GM12873 (cell line): ENCODE measurements at regions not wholly inside any gene's neighbourhood (a gene's known extent, or its start where the extent isn't known, plus 50 kb on each side); places are given as distances from the start of the nearest gene placed in this dataset.

Experiments
- CTCF ChIP-seq: IDR thresholded peaks from 2 replicates; pipeline ENCODE4 v1.5.1; 2012; ENCODE audit warnings: low read depth, mild to moderate bottlenecking, moderate library complexity, low read length, control low read depth; ENCODE audit not compliant: insufficient read depth; ENCODE audit errors: missing control alignments

- TF ChIP-seq CTCF, result no peak
These were observed 79.5 kb upstream of the FAM20C start for GRCh38 chr7:112881-113280.

GRCh38 chr7:115274-115911 lies 77.0 kb upstream of the FAM20C start:
- TF ChIP-seq CTCF, result no peak

GRCh38 chr7:116188-116981 lies 76.0 kb upstream of the FAM20C start:
- TF ChIP-seq CTCF, result no peak

- no peak for TF ChIP-seq CTCF
These were observed 74.3 kb upstream of the FAM20C start for GRCh38 chr7:117836-118614.

- TF ChIP-seq CTCF, result no peak
These were observed 73.6 kb upstream of the FAM20C start for GRCh38 chr7:118615-119391.

- no peak for TF ChIP-seq CTCF
These were observed 72.8 kb upstream of the FAM20C start for GRCh38 chr7:119392-120163.
